Posterior vena cava (tissue), 2 donors: ENCODE measurements at regions not wholly inside any gene's neighbourhood (a gene's known extent, or its start where the extent isn't known, plus 50 kb on each side); places are given as distances from the start of the nearest gene placed in this dataset.

Experiments
- DNase-seq: peaks from one replicate; pipeline ENCODE4 v3.0.0-alpha.2; 2020; ENCODE audit warnings: low spot score
- intact Hi-C, 2 donors: fragments of 100-400 bp; cut with DNase I; formaldehyde crosslinking; loops; one replicate each; pipeline versions ENCODE4 v1.14.1 to v1.14.2; 2022 to 2023
- donor health status: DM: yes; HTN: yes; CAD: no.
- donor health status: DM: yes; HTN: yes; CAD: no.

GRCh38 chr7:131970602-131971001 lies 414.2 kb upstream of the PODXL start:
- intact Hi-C loops, result no loop called here

DNA sequence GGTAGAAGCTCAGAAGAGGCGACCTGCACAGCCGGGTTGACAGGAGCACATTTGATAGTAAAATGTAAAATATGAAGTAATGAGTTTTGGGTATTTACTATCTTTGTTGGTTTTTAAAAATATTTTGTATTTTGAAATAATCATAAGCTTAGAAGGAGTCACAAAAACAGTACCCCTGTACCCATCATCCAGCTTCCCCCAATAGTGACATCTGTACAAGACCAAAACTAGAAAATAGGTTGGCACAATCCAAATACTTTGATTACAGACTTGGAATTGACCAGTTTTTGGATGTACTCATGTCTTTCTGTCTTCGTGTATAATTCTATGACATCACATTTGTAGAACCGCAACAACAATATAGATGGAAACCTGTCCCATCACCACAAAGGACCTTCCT lies 413.1 kb upstream of the PODXL start:
- DNase-seq, result no peak
- intact Hi-C loops, result no loop called here

More at GRCh38 chr7:131970602-131971001, 414.2 kb upstream of the PODXL start:
- no peak for DNase-seq

DNA sequence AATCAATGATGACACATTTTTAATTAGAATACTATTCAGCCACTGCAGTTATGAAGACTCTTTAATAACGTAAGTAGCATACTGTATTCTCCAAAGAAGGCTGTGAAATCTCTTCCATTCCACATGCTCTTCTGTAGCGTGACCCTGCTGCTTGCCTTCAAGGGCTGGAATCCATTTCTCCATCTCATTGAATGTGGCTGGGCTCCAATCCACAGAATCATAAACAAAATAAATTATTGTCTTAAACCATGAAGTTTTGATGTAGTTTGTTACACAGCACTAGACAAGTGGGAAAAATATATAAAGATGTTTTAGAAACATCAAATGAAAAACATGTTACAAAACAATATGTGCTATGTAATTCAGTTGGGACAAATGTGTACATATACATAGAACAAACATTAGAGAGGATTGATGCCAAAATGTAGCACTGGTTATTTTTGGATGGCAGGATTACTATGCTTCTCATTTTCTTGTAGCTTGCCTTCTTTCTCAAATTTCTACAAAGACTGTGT lies 410.8 kb upstream of the PODXL start:
- DNase-seq, result no peak
- intact Hi-C loops, result no loop called here

DNA sequence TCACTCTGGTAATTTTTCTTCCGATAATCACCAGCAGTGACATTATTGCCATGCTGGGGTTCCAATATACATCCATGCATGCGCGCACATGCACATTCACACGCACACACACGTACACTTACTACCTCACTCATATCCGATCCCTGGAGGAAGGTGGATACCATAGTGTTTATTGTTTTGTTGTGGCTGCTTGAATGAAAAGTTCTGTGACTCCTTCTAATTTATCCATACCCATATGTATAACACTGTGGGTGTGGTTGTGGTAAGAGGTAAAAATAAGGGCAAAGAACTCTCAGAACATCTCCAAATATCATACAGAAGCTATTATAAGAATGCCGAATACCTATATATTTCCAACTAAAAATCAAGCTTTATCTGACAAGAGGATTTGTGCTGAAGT lies 407.8 kb upstream of the PODXL start:
- intact Hi-C loops, result no loop called here
- no peak for DNase-seq

DNA sequence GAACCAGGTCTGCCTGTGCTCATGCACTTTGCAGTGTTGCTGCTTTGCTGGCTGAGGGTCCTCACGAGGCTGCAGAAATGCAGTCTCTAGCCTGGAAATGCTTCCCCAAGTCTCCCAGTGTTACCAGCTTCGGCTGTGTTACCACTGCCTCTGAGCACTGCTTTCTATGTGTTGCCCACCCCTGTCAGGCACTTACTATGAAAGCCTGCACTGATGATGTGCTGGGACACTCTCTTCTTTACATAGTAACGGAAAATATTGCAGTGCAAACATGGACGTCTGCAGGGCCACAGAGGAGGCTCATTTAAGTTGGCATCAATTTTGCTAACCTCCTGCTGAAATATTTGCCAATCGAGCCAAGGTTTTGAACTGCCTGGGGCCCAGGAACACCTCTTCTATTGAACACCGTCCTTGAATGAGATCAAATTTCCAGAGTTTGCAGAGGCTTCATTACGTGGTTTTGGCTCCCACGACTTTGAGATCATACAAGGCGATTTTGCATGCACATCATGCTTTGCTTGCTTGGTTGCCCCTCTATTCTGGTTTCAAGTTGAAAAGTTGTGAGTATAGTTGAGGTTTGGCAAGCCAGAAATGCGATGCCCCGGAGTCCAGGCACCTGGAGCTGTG lies 404.7 kb upstream of the PODXL start:
- intact Hi-C loops, result no loop called here
- DNase-seq, result no peak

DNA sequence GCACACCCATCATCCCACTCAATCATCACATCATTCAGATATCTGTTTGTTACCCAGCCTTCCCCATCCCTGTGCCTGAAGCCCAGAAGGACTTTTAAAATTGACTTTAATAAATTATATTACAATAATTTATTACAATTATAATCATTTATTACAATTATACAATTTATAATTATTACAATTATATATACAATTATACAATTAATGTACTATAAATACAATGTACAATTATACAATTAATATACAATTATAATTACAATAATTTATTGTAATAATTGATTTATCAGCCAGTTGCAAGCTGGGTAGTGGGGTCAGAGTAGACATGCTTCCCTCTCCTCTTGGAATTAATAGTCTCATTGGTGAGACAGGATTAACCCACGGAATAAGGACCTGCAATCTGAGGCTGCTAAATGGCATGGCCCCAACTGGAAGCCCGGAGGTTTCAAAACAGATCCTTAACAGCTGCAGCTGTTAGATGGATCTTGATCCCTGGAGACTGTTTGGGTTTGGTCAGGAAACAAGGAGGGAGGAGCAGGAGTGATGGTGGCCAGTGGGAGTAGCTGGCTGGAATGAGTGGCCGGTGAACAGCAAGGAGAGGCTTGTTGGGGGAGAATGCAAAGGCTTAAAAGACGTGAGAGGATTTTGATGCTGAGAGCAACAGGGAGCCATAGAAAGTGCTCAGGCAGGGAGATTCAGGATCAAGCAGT lies 402.8 kb upstream of the PODXL start:
- intact Hi-C loops, result loop anchor here in 1 of 2 donors (10.0 kb wide), 1 partner anchor 186 kb away; no protein-coding TSS in a partner anchor
- no peak for DNase-seq

GRCh38 chr7:131957338-131958020 lies 401.1 kb upstream of the PODXL start:
- no peak for DNase-seq
- intact Hi-C loops, result loop anchor here in 1 of 2 donors (10.0 kb wide), 1 partner anchor 187 kb away; no protein-coding TSS in a partner anchor

DNA sequence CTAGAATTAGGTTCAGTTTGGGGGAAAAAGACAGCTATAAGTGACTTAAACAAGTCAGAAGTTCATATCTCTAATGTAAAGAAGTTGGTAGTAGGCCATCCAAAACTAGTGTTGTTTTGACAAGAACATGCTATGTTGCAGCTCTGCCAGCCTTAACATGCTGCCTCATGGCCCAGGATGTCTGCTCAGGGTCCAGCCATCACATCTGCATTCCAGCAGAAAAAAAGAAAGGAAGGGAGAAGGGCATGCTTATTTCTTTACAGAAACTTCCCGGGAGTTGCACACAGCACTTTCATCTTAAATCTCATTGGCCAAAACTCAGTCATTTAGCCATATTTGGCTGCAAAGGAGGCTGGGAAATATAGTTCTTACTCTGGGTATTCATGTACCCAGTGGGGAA lies 400.4 kb upstream of the PODXL start:
- no peak for DNase-seq
- intact Hi-C loops, result loop anchor here in 1 of 2 donors (10.0 kb wide), 1 partner anchor 188 kb away; no protein-coding TSS in a partner anchor

- DNase-seq, result no peak
- intact Hi-C loops, result loop anchor here in 1 of 2 donors (10.0 kb wide), 1 partner anchor 189 kb away; no protein-coding TSS in a partner anchor
Measured at GRCh38 chr7:131955679-131956078, 399.3 kb upstream of the PODXL start.

DNA sequence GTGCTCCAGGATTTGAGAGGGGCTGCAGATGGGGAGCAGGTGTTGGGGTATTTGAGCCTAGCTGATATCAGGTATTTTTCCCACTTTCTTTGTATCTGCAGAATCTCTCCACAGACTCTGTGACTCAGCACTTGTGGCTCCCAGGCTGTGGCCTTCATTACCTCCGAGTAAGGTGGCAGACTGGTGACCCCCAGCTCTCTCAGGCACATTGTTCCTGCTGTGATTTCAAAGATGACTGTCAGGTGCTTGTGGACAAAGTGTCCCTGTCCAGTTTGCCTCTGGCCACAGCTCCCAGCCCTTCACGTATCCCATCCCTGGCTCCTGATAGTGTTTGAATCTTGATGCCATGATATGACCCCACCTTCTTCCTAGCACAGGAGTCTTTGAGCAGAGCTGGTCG lies 396.8 kb upstream of the PODXL start:
- intact Hi-C loops, result loop anchor here in 1 of 2 donors (10.0 kb wide), 1 partner anchor 192 kb away; no protein-coding TSS in a partner anchor

DNA sequence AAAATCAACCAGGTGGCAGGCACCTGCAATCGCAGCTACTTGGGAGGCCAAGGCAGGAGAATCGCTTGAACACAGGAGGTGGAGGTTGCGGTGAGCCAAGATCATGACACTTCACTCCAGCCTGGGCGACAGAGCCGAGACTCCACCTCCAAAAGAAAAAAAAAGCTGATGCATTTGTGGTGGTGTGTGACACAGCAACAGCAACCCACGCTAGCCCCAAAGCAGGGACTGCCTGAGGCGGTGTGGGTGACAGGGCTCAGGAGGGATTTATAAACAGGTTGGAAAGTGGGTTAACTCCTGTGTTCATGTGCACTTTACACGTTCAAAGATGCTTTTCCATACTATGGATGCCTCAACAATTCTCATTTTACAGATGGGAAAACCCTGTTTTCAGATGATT lies 395.9 kb upstream of the PODXL start:
- intact Hi-C loops, result loop anchor here in 1 of 2 donors (10.0 kb wide), 1 partner anchor 192 kb away; no protein-coding TSS in a partner anchor
- no peak for DNase-seq

More for the DNA sequence above, 396.8 kb upstream of the PODXL start:
- DNase-seq, result no peak

DNA sequence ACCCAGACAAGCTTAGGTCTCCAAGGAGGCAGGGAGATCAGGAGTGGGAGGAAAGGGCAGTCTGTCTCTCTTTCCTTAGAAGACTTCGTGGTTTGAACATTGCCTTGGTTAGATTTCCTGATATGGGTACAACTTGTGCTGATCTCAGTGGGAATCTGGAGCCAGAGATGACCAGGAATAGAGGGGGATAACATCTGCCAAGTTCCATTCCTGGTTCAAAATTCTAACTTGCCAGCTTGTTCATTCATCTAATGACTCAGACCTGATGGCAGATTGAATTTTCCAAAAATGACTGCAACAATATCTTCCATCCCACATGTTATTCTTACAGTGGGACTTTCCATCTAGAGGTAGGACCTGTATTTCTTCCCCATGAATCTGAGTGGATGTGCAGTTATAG lies 394.3 kb upstream of the PODXL start:
- DNase-seq, result no peak
- intact Hi-C loops, result loop anchor here in 1 of 2 donors (10.0 kb wide), 1 partner anchor 194 kb away; no protein-coding TSS in a partner anchor

GRCh38 chr7:131949659-131950058 lies 393.2 kb upstream of the PODXL start:
- no peak for DNase-seq
- intact Hi-C loops, result loop anchor here (5.0 to 10.0 kb wide), 5 partner anchors 185 to 635 kb away; no protein-coding TSS in a partner anchor

DNA sequence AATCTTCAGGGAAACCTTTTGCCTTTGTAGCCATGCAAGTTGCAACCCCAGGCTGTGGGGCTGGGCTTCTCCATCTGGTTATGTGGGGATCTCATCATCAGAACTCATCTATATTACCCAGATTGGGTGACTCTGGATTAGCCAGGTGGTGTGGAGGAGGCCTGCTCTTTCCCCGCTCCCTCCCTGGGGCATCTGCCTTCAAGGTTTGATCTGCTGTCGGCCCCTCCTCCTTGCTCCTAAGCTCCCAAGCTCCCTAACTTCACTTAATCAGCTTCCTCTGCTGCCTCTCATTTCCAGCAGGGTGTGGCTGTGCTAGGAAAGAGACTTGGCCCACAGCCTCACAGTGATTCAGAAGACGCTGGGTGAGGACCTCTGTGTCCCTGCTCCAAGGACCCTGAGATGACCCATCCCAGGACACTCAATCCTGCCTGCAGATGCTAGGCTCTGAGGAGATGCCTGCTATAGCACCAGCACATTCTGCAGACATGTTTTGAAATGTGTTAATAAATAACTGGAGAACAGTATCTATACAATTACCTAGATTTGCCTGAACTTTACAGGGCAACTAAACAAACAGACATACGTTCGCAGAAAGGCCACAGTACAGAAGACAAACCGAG lies 392.1 kb upstream of the PODXL start:
- intact Hi-C loops, result loop anchor here (5.0 to 10.0 kb wide), 4 partner anchors 186 to 636 kb away; no protein-coding TSS in a partner anchor
- peak; percentile 87 for DNase-seq

DNA sequence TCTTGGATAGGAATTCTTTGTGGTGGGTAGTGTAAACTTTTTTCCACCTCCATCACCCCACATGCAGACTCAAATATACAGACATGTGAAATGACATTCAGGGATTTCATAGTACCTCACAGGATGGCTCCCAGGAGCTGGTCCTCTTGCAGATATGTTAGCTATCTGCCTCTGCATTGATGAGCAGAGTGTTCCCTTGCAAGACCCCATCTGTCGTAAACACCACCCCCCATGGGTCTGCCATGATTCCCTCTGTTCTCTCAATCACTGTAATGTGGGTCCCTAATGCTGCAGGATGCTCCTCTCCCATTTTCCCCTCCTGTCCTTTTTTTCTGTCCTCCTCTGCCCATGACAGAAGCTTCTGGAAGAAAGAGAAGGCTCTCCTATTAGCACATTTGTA lies 391.2 kb upstream of the PODXL start:
- intact Hi-C loops, result loop anchor here (5.0 to 10.0 kb wide), 4 partner anchors 187 to 637 kb away; no protein-coding TSS in a partner anchor
- no peak for DNase-seq

- intact Hi-C loops, result loop anchor here (5.0 to 10.0 kb wide), 4 partner anchors 189 to 639 kb away; no protein-coding TSS in a partner anchor
- no peak for DNase-seq
Measured at GRCh38 chr7:131945957-131946544, 389.6 kb upstream of the PODXL start.

DNA sequence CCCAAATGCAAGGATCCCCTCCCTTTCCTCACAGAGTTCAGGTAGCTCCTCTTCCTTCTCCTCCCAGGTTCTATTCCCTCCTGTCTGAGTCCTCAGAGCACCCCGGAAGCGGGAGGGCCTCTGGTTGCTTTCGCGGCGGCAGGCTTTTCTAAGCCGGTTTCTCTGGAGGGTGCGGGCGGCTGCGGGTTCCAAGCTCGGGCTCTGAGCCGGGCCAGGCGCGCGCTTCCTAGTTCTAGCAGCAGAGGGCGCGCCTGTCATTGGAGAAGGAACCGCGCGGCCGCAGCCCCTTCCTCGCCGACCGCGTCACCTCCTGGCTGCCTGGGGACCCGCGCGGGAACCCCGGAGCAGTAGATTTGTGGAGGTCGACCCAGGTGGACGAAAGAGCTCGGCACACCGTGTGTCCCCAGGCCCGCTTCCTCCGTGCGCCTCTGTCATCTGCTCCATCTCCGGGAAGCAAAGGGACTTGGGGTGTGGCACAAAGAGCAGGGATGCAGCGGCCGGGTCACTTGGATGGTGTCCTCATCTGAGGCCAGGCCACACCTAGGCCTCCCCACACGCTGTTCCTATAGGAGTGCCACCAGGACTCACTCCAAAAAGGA lies 389.0 kb upstream of the PODXL start:
- DNase-seq, result peak; percentile 83
- intact Hi-C loops, result loop anchor here (5.0 to 10.0 kb wide), 4 partner anchors 189 to 639 kb away; no protein-coding TSS in a partner anchor

DNA sequence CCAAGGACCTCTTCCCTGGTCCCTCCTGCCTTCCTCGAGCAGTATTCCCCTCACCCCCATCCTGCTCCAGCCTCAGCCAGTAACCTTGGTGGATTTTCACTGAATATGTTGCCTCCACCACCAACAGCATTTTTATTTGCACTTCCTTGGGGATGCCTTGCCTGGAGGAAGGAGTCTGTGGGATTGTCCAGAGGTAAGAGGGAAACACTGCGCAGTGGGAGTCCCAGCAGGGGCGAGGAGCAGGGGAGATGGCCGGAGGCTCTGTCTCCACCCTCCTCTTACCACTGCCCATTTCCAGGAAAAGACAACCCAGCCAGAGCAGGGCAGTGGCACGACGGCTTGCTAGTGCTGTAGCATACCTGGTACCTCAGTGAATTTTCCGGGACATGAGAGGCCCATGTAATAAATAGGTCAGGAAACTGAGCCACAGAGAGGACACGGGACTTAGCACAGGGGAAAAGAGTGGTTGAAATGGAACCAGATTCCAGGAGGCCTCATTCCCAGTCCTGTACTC lies 388.2 kb upstream of the PODXL start:
- DNase-seq, result no peak
- intact Hi-C loops, result loop anchor here (5.0 to 10.0 kb wide), 4 partner anchors 190 to 640 kb away; no protein-coding TSS in a partner anchor
